GM18519 (cell line): ENCODE measurements at regions not wholly inside any gene's neighbourhood (a gene's known extent, or its start where the extent isn't known, plus 50 kb on each side); places are given as distances from the start of the nearest gene placed in this dataset.
A peak's percentile ranks its signal among the peaks of the same experiment; 100 is the strongest.
"Not testable (repeated sequence)": the region's sequence is repeated elsewhere in the genome, so short reads cannot be mapped to it uniquely, and the experiment has no call there.

Experiments used
- ATAC-seq: cut with Tn5 transposase; IDR thresholded peaks from one replicate; pipeline ENCODE4 v1.9.1; 2021; ENCODE audit warnings: mild to moderate bottlenecking, moderate library complexity; ENCODE audit not compliant: unreplicated experiment, low FRiP score

- not testable (repeated sequence) for ATAC-seq
These were observed 55.3 kb upstream of the THOC2 start for GRCh38 chrX:123788193-123788592.

- no peak for ATAC-seq
These were observed 55.9 kb upstream of the THOC2 start for GRCh38 chrX:123788744-123789143.

- no peak for ATAC-seq
These were observed 62.1 kb upstream of the XIAP start for GRCh38 chrX:123797543-123798447.

GRCh38 chrX:123798706-123799430, 61.0 kb upstream of the XIAP start:
- ATAC-seq = not testable (repeated sequence)

- no peak for ATAC-seq
These were observed 58.0 kb upstream of the XIAP start for GRCh38 chrX:123801901-123802300.

GRCh38 chrX:123803331-123803983, 56.4 kb upstream of the XIAP start:
- peak; percentile 80 for ATAC-seq

- ATAC-seq = not testable (repeated sequence)
These were observed 55.9 kb upstream of the XIAP start for GRCh38 chrX:123803984-123804365.

- ATAC-seq = no peak
These were observed 51.9 kb upstream of the XIAP start for GRCh38 chrX:123807835-123808416.

- ATAC-seq = no peak
These were observed 49.9 kb upstream of the XIAP start for GRCh38 chrX:123809854-123810375.
